ENCODE measurements at regions not wholly inside any gene's neighbourhood (a gene's known extent, or its start where the extent isn't known, plus 50 kb on each side); places are given as distances from the start of the nearest gene placed in this dataset.

DNA sequence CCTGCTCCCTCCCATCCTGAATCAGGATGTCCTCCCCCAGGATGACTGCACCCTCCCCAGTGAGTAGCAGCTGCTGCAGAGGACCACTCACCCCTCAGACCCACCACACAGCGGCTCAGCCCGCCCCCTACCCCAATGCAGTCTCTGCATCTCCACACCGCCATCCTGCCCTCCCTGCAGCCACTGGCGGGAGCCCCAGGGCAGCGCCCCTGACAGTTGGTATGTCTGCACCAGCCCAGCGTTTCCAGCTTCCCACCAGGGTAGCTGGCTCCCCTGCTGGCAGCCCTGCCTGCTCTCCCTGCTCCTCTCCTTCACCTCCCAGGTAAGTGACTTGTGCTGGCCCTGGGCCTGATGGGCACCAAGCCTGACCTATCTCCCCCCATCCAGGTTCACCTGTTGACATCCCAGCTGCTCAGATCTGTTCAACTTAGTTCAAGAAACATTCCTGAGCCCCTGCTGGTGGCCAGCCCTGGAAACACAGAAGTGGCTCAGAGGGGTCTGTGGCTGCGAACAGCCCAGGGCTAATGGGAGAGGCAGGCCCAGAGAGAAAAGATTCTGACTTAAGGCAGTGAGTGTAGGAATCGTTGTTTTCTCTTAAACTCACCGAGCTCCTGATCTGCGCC, 117.7 kb upstream of the RAB6C start:
- Mint-ChIP-seq H3K27me3 (ENCODE audit: insufficient read depth, unreplicated experiment) (no peaks in the 10 kb centered on the region), H3K4me1 (ENCODE audit: low read depth, unreplicated experiment) (no peaks in the 10 kb centered on the region), H3K4me3 (ENCODE audit: unreplicated experiment) (no peak overlapping the region), H3K27ac (ENCODE audit: unreplicated experiment) (no peak overlapping the region), H3K9me3 (ENCODE audit: unreplicated experiment) (no peaks in the 10 kb centered on the region), H3K36me3 (ENCODE audit: insufficient read depth, unreplicated experiment) (no peaks in the 10 kb centered on the region)
- POLR2A ChIA-PET, result no interaction called here
- Histone ChIP-seq H3K4me1 (no peaks in the 10 kb centered on the region), H3K4me3 (ENCODE audit: low read depth, low read length) (no peak overlapping the region), H3K36me3 (ENCODE audit: control insufficient read depth, insufficient read depth, low read length) (no peaks in the 10 kb centered on the region), H3K27me3 (replicated peaks; ENCODE audit: control insufficient read depth, insufficient read depth, low read length) (no peaks in the 10 kb centered on the region), H3K9me3 (no peaks in the 10 kb centered on the region)
- intact Hi-C loops (cut with micrococcal nuclease; ENCODE audit: unreplicated experiment), result loop anchor here (2.0 kb wide), 1 partner anchor 15 kb away; no protein-coding TSS in a partner anchor
- BruUV-seq (replicated peaks), result no TSS peak
- DNase-seq, result no peak
- TF ChIP-seq, protein P1, sequence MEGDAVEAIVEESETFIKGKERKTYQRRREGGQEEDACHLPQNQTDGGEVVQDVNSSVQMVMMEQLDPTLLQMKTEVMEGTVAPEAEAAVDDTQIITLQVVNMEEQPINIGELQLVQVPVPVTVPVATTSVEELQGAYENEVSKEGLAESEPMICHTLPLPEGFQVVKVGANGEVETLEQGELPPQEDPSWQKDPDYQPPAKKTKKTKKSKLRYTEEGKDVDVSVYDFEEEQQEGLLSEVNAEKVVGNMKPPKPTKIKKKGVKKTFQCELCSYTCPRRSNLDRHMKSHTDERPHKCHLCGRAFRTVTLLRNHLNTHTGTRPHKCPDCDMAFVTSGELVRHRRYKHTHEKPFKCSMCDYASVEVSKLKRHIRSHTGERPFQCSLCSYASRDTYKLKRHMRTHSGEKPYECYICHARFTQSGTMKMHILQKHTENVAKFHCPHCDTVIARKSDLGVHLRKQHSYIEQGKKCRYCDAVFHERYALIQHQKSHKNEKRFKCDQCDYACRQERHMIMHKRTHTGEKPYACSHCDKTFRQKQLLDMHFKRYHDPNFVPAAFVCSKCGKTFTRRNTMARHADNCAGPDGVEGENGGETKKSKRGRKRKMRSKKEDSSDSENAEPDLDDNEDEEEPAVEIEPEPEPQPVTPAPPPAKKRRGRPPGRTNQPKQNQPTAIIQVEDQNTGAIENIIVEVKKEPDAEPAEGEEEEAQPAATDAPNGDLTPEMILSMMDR (IDR thresholded peaks at IDR 0.05; ENCODE audit: insufficient read depth in 1 of 2, low read depth in 1 of 2, low read length in 1 of 2, severe bottlenecking in 1 of 2, unreplicated experiment in 1 of 2), result no peak
- CTCF ChIA-PET, result no interaction called here

DNA sequence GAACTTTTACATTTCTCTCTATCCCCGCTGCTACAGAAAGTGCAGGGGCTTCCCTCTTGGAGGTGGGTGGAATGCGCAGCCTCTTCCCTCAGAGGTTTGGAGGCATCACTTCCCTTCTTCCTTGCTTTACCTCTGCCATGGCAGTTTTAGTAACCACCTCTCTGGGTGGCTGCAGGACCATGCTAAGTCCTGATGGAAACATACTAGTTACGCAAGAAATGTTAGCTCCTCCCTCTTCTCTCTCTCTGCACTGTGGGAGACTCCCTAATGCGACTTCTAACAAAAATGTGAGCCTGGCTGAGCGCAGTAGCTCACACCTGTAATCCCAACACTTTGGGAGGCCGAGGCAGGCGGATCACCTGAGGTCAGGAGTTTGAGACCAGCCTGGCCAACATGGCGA, 116.8 kb upstream of the RAB6C start:
- ChIA-PET CTCF (no interaction called here), POLR2A (no interaction called here)
- Mint-ChIP-seq H3K4me3 (ENCODE audit: unreplicated experiment) (no peak overlapping the region), H3K27me3 (ENCODE audit: insufficient read depth, unreplicated experiment) (no peaks in the 10 kb centered on the region), H3K4me1 (ENCODE audit: low read depth, unreplicated experiment) (no peaks in the 10 kb centered on the region), H3K36me3 (ENCODE audit: insufficient read depth, unreplicated experiment) (no peaks in the 10 kb centered on the region), H3K9me3 (ENCODE audit: unreplicated experiment) (no peaks in the 10 kb centered on the region), H3K27ac (ENCODE audit: unreplicated experiment) (no peak overlapping the region)
- Histone ChIP-seq H3K27me3 (replicated peaks; ENCODE audit: control insufficient read depth, insufficient read depth, low read length) (no peaks in the 10 kb centered on the region), H3K36me3 (ENCODE audit: control insufficient read depth, insufficient read depth, low read length) (no peaks in the 10 kb centered on the region), H3K9me3 (no peaks in the 10 kb centered on the region), H3K4me3 (ENCODE audit: low read depth, low read length) (no peak overlapping the region), H3K4me1 (no peaks in the 10 kb centered on the region)
- no peak for DNase-seq
- TF ChIP-seq, protein P1 (IDR thresholded peaks at IDR 0.05; ENCODE audit: insufficient read depth in 1 of 2, low read depth in 1 of 2, low read length in 1 of 2, severe bottlenecking in 1 of 2, unreplicated experiment in 1 of 2), result no peak
- BruUV-seq (replicated peaks), result no TSS peak
- intact Hi-C loops (cut with micrococcal nuclease; ENCODE audit: unreplicated experiment), result loop anchor here (2.0 kb wide), 1 partner anchor 14 kb away; no protein-coding TSS in a partner anchor

DNA sequence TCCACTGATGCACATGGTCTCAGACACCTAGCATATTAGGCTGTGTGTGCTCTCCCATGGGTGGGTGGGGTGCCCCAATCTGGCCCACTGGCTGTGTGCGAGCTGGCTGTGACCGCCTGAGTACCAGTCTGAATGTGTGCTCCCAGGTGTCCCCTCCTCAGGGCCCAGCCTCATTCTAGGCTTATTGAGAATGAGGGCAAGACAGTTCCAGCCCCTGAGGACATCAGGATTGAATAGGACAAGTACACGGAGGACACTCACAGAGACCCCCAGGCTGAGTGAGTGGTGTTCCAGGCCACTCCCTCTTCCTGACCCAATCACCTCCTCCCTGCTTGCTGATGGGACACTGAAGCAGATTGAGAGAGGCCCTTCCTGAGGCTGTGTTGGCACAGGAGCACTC, 116.1 kb upstream of the RAB6C start:
- Histone ChIP-seq H3K4me3 (ENCODE audit: low read depth, low read length) (no peak overlapping the region), H3K4me1 (no peaks in the 10 kb centered on the region), H3K9me3 (no peaks in the 10 kb centered on the region), H3K27me3 (replicated peaks; ENCODE audit: control insufficient read depth, insufficient read depth, low read length) (no peaks in the 10 kb centered on the region), H3K36me3 (ENCODE audit: control insufficient read depth, insufficient read depth, low read length) (no peaks in the 10 kb centered on the region)
- Mint-ChIP-seq H3K4me3 (ENCODE audit: unreplicated experiment) (no peak overlapping the region), H3K27me3 (ENCODE audit: insufficient read depth, unreplicated experiment) (no peaks in the 10 kb centered on the region), H3K27ac (ENCODE audit: unreplicated experiment) (no peak overlapping the region), H3K4me1 (ENCODE audit: low read depth, unreplicated experiment) (no peaks in the 10 kb centered on the region), H3K36me3 (ENCODE audit: insufficient read depth, unreplicated experiment) (no peaks in the 10 kb centered on the region), H3K9me3 (ENCODE audit: unreplicated experiment) (no peaks in the 10 kb centered on the region)
- ChIA-PET POLR2A (no interaction called here), CTCF (no interaction called here)
- no TSS peak for BruUV-seq (replicated peaks)
- no peak for DNase-seq
- TF ChIP-seq, protein P1 (IDR thresholded peaks at IDR 0.05; ENCODE audit: insufficient read depth in 1 of 2, low read depth in 1 of 2, low read length in 1 of 2, severe bottlenecking in 1 of 2, unreplicated experiment in 1 of 2), result no peak
- intact Hi-C loops (cut with micrococcal nuclease; ENCODE audit: unreplicated experiment), result loop anchor here (2.0 kb wide), 1 partner anchor 13 kb away; no protein-coding TSS in a partner anchor

All from Caco-2 (cell line).